ENCODE measurements at regions not wholly inside any gene's neighbourhood (a gene's known extent, or its start where the extent isn't known, plus 50 kb on each side); places are given as distances from the start of the nearest gene placed in this dataset.

DNA sequence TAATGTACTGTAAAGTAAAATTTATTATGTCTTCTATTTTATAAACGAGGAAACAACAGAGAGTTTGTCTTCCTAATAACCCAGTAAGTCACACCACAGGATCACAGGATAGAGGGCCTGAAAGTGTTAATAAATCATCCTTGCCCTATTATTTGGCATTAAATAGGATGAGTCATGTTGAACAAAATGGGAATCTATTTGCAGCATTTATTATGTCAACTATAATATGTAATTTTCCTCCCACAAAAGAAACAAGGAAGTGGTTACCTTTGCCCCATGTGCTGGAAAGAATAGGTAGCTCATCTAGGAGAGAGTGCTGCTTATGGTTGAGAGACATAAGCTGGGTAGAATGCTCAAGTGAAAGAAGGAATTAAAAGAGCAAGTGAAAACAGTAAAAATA, 237.6 kb upstream of the NDST3 start:
- no peak overlapping the region for H3K4me3 ChIP-seq (ENCODE audit: low read depth, low read length)
- TF ChIP-seq, protein P1, sequence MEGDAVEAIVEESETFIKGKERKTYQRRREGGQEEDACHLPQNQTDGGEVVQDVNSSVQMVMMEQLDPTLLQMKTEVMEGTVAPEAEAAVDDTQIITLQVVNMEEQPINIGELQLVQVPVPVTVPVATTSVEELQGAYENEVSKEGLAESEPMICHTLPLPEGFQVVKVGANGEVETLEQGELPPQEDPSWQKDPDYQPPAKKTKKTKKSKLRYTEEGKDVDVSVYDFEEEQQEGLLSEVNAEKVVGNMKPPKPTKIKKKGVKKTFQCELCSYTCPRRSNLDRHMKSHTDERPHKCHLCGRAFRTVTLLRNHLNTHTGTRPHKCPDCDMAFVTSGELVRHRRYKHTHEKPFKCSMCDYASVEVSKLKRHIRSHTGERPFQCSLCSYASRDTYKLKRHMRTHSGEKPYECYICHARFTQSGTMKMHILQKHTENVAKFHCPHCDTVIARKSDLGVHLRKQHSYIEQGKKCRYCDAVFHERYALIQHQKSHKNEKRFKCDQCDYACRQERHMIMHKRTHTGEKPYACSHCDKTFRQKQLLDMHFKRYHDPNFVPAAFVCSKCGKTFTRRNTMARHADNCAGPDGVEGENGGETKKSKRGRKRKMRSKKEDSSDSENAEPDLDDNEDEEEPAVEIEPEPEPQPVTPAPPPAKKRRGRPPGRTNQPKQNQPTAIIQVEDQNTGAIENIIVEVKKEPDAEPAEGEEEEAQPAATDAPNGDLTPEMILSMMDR (conservative IDR thresholded peaks at IDR 0.05; ENCODE audit: low read depth, low read length) = no peak
- DNase-seq (ENCODE audit: low read depth) = no peak

DNA sequence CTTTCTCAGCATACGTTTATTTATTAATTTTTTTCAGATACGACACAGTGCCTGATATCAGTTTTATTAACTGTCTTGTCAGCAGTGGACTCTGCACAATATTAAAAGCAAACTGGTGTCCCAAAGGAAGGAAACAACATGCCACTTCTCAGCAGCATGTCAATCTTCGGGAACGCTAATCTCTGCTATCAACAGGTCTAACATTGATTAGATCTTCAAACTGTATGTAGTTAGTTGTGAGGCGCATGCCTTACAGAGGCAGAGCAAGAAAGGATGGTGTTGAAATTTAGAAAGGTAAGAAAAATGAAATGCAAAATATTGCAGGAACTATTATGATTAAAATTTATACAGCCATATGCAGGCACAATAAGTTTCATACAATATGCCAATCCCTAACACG, 233.7 kb upstream of the NDST3 start:
- DNase-seq (ENCODE audit: low read depth) = no peak
- H3K4me3 ChIP-seq (ENCODE audit: low read depth, low read length) = no peak overlapping the region
- TF ChIP-seq, protein P1 (conservative IDR thresholded peaks at IDR 0.05; ENCODE audit: low read depth, low read length) = no peak

DNA sequence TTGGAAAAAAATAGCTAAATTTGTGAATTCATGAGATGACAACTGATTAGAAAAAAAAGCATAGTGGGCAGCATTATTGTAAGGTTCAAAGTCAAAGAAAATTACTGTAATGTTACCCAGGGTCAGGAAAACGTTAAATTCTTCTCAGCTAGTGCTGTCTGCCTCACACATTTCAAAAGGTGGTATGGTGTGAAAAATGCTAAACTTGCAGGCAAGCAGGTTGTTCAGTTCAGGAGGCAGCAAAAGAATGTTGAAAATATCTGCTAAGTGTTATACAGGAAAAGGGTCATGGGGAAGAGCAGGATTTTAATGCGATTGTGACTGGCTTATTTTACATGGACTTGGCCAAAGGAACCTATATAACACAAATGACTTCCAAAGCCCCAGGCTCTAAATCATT, 232.5 kb upstream of the NDST3 start:
- TF ChIP-seq, protein P1 (conservative IDR thresholded peaks at IDR 0.05; ENCODE audit: low read depth, low read length) = no peak
- no peak overlapping the region for H3K4me3 ChIP-seq (ENCODE audit: low read depth, low read length)
- DNase-seq (ENCODE audit: low read depth) = no peak

DNA sequence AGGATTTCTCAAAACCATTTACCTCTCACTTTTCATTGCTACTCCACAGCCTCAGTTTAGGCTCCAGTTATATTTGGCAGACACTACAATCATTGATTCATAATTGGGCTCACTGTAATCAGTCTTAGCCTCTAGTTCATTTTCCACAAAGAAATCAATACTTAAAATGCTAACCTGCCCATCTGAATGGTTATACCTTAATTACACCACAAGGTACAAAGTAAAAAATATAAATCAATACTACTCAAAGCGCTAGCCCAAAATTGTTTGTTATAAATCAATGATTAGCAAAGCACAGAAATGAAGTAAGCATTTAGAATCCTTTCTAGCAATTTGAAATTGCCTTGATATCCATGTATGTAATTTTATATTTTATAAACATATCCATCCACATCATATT, 222.6 kb upstream of the NDST3 start:
- TF ChIP-seq, protein P1 (conservative IDR thresholded peaks at IDR 0.05; ENCODE audit: low read depth, low read length) = no peak
- no peak for DNase-seq (ENCODE audit: low read depth)
- no peak overlapping the region for H3K4me3 ChIP-seq (ENCODE audit: low read depth, low read length)

GRCh38 chr4:117814277-117815246, 219.7 kb upstream of the NDST3 start:
- TF ChIP-seq, protein P1 (conservative IDR thresholded peaks at IDR 0.05; ENCODE audit: low read depth, low read length) = no peak
- H3K4me3 ChIP-seq (ENCODE audit: low read depth, low read length) = no peak overlapping the region
- DNase-seq (ENCODE audit: low read depth) = no peak

DNA sequence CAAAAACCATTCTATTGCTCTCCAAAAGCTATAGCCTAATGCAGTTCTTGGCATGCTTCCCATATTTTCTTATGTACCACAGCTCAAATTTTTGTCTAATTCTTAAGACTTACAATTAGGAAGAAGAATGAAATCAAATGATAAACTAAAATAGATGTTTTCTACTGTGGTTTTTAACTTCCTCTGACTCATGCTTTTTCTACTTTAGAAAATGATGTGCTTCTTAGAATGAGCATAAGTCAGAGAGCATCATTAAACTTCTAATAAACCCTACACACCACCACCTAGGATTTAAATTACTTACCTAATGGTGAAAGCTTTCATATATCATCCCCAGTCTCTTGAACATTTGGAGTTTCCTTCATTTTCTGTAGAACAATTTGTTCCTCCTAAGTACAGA, 217.0 kb upstream of the NDST3 start:
- TF ChIP-seq, protein P1 (conservative IDR thresholded peaks at IDR 0.05; ENCODE audit: low read depth, low read length) = no peak
- H3K4me3 ChIP-seq (ENCODE audit: low read depth, low read length) = no peak overlapping the region
- peak; percentile 2 for DNase-seq (ENCODE audit: low read depth)

DNA sequence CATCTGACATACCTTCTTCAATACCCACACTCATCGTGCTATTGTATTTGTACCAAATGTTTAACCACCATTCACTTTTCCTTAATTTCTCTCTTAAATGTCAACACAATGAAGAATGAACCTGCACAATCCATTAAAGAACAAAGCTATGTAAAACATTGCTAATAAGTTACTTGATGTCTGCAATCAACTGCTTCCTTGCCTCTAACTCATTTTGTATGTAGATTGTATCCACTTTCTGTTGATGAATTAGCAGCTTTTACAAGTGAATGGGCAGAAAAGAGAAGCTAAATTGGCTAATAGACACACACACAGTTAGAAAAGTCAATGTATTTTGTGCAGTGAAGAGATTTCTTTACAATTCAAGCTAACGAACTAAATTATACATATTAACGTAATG, 212.5 kb upstream of the NDST3 start:
- DNase-seq (ENCODE audit: low read depth) = no peak
- H3K4me3 ChIP-seq (ENCODE audit: low read depth, low read length) = no peak overlapping the region
- TF ChIP-seq, protein P1 (conservative IDR thresholded peaks at IDR 0.05; ENCODE audit: low read depth, low read length) = no peak

Measured in choroid plexus epithelial cell (primary cell).